Urinary bladder (tissue), 3 donors: ENCODE measurements at regions not wholly inside any gene's neighbourhood (a gene's known extent, or its start where the extent isn't known, plus 50 kb on each side); places are given as distances from the start of the nearest gene placed in this dataset.
"Not testable (repeated sequence)": the region's sequence is repeated elsewhere in the genome, so short reads cannot be mapped to it uniquely, and the experiment has no call there.

Experiments
- DNase-seq: peaks from one replicate; pipeline ENCODE4 v3.0.0-alpha.2; 2015; ENCODE audit errors: extremely low spot score
- H3K27ac ChIP-seq: one replicate; pipeline ENCODE4 v1.5.1; 2013; ENCODE audit warnings: low read depth, mild to moderate bottlenecking, moderate library complexity
- H3K36me3 ChIP-seq: one replicate; pipeline ENCODE4 v1.6.1; 2013; ENCODE audit warnings: mild to moderate bottlenecking, moderate library complexity; ENCODE audit not compliant: insufficient read depth
- H3K4me1 ChIP-seq: one replicate; pipeline ENCODE4 v1.6.1; 2013; ENCODE audit warnings: mild to moderate bottlenecking, moderate library complexity; ENCODE audit not compliant: insufficient read depth
- H3K4me3 ChIP-seq: one replicate; pipeline ENCODE4 v1.5.1; 2013; ENCODE audit warnings: low read depth, low read length
- WGBS: extraction: QIAGEN DNeasy Blood & Tissue Kit; methylation state at CpG from one replicate; pipeline ENCODE4 v1.1.7; 2013; 5-methylcytosine and 5-hydroxymethylcytosine counted together
- donor health status: healthy with polysubstance abuse.
- donor health status: healthy.

DNA sequence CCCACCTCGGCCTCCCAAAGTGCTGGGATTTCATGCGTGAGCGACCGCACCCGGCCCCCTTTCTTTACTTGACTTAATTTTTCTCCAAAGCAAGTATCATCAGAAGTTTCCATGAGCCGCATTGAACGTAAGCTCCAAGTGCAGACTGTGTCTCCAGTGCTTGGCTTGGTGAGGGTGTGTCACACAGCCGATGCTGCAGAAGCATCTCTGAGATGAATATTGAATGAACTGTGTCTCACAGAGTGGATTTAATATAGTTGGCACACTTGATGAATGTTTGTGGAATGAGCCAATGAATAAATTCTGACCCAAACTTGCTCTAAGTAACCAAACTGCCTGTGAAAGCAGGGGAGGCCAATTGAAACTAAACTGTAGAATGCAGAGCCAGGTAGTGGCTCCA lies 159.4 kb upstream of the KBTBD8 start:
- Histone ChIP-seq H3K36me3 (peaks cover 2% of the 10 kb centered on the region), H3K27ac (no peak overlapping the region), H3K4me1 (no peaks in the 10 kb centered on the region), H3K4me3 (no peak overlapping the region)
- 91% methylated on average over 8 of the region's 8 CpGs for WGBS
- DNase-seq: no peak

DNA sequence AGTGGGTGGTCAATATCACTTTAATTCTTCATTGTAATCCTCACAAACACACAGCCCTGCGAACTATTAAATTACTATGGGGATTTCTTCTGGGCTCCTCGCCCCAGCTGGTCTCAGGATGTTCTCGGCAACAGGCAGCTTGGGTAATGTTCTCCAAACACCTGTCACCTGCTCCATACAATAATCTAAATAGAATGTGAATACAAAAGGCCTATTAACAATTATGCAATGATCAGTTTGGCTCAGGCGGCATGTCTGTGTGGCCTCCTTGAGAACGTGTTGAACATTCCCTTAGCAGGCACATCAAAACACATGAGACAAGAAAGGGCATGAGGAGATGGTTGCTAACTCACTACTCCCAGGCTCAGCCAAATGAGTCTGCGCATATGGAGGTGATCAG lies 158.6 kb upstream of the KBTBD8 start:
- no peak for DNase-seq
- peaks cover 2% of the 10 kb centered on the region for H3K36me3 ChIP-seq
- no peaks in the 10 kb centered on the region for H3K4me1 ChIP-seq
- 86% methylated on average over 6 of the region's 6 CpGs for WGBS
- H3K4me3 ChIP-seq: no peak overlapping the region
- no peak overlapping the region for H3K27ac ChIP-seq

DNA sequence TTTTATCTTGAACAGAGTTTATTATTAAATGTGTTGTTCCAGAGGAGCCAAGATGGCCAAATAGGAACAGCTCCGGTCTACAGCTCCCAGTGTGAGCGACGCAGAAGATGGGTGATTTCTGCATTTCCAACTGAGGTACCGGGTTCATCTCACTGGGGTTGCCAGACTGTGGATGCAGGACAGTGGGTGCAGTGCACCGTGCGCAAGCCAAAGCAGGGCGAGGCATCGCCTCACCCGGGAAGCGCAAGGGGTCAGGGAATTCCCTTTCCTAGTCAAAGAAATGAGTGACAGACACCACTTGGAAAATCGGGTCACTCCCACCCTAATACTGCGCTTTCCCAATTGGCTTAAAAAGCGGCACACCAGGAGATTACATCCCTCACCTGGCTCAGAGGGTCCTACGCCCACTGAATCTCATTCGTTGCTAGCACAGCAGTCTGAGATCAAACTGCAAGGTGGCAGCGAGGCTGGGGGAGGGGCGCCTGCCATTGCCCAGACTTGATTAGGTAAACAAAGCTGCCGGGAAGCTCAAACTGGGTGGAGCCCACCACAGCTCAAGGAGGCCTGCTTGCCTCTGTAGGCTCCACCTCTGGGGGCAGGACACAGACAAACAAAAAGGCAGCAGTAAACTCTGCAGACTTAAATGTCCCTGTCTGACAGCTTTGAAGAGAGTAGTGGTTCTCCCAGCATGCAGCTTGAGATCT lies 155.2 kb upstream of the KBTBD8 start:
- not testable (repeated sequence) for H3K27ac ChIP-seq, DNase-seq, H3K36me3 ChIP-seq, H3K4me3 ChIP-seq, H3K4me1 ChIP-seq
- WGBS: 83% methylated on average over 18 of the region's 18 CpGs

DNA sequence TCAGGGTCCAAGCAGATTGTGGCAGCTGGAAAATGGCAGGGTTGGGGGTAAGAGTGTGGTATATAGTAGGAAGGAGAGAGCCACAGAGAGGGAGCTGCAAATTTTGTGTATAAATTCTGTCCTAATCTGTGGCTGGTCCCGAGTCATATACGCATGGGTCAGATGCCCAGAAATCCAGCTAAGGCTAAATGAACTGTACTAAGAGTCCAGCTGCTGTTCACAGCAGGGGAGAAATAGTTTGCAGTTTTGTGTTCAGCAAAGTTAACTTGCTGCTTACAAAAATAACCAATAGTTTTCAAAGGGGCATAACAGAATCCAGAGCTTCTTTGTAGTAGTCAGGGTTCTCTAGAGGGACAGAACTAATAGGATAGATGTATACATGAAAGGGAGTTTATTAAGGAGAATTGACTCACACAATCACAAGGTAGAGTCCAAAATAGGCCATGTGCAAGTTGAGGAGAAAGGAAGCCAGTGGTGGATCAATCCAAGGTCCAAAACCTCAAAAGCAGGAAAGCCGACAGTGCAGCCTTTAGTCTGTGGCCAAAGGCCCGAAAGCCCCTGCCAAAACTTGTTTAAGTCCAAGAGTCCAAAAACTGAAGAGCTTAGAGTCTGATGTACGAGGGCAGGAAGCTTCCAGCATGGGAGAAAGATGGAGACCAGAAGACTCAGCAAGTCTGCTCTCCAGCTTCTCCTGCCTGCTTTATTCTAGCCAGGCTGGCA lies 146.1 kb upstream of the KBTBD8 start:
- no peak for DNase-seq
- H3K4me1 ChIP-seq: no peaks in the 10 kb centered on the region
- 68% methylated on average over 5 of the region's 5 CpGs for WGBS
- no peak overlapping the region for H3K4me3 ChIP-seq
- H3K27ac ChIP-seq: no peak overlapping the region
- no peaks in the 10 kb centered on the region for H3K36me3 ChIP-seq

DNA sequence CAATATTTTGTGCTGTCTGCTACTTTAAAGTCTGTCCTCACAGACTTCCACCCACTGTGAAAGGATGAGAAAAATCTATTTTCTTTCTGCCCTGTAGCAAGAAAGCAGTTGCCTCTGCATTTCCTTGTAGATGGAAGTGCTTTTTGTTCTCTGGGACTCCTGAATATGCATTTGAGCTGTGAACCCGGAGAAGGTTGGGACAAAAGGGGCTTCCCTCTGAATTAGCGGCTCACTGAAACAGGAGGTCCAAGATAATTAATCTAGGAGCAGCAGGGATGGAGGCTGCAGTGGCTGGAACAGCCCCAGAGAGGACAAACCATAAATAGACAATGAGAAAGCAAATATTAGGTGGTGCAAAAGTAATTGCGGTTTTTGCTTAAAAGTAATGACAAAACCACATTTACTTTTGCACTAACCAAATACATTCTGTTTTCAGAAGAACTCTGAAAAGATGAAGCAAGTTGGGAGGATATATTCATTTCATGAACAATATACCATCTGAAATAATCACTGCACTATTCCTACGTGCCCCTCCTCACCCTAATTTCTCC lies 143.4 kb upstream of the KBTBD8 start:
- no peak overlapping the region for H3K27ac ChIP-seq
- H3K4me3 ChIP-seq: no peak overlapping the region
- DNase-seq: no peak
- no peaks in the 10 kb centered on the region for H3K36me3 ChIP-seq
- WGBS: 56% methylated on average over 4 of the region's 4 CpGs
- no peaks in the 10 kb centered on the region for H3K4me1 ChIP-seq

DNA sequence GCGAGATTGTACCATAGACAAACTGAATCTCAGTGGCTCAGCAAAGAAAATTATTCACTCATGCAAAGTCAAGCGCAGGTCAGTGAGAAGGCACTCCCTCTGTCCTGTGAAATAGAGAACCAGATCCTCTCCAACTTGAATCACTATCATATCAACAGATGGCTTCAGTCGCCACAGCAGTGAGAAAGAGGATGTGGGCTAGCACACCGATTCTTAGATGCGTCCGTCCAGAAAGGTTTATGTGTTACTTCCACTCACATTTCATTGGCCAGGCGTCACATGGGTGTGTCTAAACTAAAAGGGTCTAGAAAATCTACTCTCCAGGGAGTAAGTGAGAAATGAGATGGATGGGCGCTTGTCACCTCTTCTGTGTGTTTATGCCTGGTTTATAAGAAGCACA lies 141.6 kb upstream of the KBTBD8 start:
- H3K36me3 ChIP-seq: no peaks in the 10 kb centered on the region
- no peak for DNase-seq
- H3K4me3 ChIP-seq: no peak overlapping the region
- 66% methylated on average over 8 of the region's 8 CpGs for WGBS
- H3K27ac ChIP-seq: no peak overlapping the region
- H3K4me1 ChIP-seq: no peaks in the 10 kb centered on the region

DNA sequence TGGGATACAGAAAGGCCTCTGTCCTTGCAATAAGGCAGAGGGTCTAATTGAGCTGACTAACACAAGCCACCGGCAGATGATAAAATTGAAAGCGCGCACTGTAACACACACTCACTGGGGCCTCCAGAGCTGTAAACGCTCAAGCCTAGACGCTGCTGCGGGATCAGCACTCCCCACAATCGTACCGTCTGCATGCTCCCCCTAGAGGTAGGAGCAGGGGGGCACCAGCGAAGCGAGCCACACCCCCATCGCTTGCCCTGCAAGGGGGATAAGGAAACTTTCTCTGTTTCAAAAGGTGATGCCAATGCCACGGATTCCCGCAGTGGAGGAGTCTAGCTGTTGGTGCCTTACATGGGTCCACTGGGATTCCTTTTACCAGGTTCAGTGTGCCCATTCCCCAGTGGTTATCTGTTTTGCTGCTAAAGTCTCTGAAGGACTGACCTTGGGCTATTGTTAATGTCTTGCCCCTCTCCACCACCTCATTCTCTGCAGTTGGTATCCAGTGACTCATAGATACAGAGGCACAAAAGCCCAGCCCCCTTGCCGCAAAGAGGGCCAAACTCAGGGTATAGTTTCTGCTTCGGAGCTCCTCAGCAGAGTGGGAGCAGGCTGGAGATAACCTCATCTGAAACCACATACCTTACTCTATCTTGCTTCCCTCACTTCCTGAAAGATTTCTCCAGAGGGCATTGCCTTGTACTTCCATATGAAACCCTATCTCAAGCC lies 139.3 kb upstream of the KBTBD8 start:
- no peaks in the 10 kb centered on the region for H3K4me1 ChIP-seq
- WGBS: 61% methylated on average over 15 of the region's 15 CpGs
- no peak for DNase-seq
- H3K4me3 ChIP-seq: no peak overlapping the region
- H3K36me3 ChIP-seq: no peaks in the 10 kb centered on the region
- no peak overlapping the region for H3K27ac ChIP-seq

DNA sequence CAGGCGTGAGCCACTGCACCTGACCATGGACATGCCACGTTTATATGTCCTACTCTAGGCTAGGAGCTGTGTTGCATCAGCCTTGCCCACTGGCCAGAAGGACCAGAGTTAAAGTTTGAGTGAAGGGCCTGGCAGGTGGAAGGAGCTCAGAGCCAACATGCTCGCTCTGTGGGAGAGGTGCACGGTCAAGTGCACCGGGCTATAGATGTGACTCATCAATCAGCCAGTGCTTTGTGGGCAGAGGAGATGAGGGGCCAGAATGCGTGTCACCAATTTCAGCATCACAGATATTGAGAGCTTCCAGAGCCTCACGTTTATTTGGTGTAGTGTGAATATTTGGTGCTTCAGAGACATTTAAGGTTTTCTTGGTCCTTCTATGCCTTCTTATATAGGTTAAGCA lies 137.3 kb upstream of the KBTBD8 start:
- H3K4me3 ChIP-seq: no peak overlapping the region
- H3K27ac ChIP-seq: no peak overlapping the region
- 93% methylated on average over 7 of the region's 7 CpGs for WGBS
- no peaks in the 10 kb centered on the region for H3K36me3 ChIP-seq
- DNase-seq: no peak
- H3K4me1 ChIP-seq: no peaks in the 10 kb centered on the region

DNA sequence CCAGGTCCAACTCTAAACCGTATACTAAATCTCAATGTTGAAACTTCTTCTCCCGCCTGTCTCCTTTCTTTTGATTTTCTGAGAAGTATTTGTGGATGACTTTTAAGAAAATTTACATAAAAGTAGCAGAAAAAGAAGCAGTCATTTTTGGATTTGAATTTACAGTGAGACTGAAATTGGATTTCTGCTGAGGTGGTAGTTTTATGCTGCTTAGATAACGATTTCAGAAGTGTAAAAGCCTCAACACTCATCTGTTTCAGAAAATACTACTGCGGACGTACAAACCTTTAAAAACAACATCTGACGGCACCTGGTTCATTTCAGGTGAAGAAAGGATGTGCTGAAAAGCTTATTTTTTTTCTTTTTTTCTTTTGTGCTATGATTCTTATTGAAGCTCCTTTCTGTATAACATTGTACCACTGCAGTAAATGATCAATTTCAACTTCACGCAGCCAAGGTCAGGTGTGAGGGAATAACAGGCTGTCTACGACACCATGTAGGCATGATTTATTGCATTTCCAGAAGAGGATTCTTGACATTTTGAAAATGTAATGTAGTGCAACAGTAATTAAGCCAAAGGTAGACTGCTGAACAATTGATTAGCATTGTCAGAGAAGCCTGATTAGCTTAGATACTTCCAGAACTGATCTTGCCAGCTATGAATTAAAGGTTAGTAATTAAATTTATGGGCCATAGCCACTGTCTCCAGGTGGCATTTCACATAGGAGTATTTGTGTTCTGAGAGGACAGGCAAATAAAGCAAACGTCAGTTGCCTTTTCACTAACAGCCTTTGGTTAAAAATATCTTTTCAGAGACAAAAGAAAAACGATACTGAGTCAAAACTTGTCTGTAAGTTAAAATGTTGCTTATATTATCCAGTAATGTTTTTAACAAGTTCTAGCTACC lies 134.6 kb upstream of the KBTBD8 start:
- H3K4me1 ChIP-seq: no peaks in the 10 kb centered on the region
- no peak overlapping the region for H3K4me3 ChIP-seq
- 76% methylated on average over 10 of the region's 10 CpGs for WGBS
- DNase-seq: no peak
- H3K36me3 ChIP-seq: no peaks in the 10 kb centered on the region
- H3K27ac ChIP-seq: no peak overlapping the region

DNA sequence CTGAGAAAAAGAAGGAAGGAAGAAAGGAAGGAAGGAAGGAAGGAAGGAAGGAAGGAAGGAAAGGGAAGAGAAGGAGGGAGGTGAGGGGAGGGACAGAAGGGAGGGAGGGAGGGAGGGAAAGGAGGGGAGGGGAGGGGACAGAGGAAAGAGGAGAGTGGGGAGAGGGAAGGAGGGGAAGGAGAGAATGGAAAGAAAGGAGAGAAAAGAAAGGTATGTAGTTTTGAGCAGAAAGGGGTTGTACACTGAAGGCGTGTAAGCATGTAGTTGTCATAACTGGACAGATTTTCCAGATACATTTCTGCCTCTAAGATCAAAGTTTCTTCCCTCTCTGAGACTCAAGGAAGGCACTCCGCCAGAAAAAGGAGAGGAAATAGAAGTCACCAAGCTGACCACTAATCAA lies 113.4 kb upstream of the KBTBD8 start:
- Histone ChIP-seq H3K4me3 (no peak overlapping the region), H3K36me3 (no peaks in the 10 kb centered on the region), H3K27ac (no peak overlapping the region), H3K4me1 (no peaks in the 10 kb centered on the region)
- 73% methylated on average over 2 of the region's 2 CpGs for WGBS
- DNase-seq: no peak

DNA sequence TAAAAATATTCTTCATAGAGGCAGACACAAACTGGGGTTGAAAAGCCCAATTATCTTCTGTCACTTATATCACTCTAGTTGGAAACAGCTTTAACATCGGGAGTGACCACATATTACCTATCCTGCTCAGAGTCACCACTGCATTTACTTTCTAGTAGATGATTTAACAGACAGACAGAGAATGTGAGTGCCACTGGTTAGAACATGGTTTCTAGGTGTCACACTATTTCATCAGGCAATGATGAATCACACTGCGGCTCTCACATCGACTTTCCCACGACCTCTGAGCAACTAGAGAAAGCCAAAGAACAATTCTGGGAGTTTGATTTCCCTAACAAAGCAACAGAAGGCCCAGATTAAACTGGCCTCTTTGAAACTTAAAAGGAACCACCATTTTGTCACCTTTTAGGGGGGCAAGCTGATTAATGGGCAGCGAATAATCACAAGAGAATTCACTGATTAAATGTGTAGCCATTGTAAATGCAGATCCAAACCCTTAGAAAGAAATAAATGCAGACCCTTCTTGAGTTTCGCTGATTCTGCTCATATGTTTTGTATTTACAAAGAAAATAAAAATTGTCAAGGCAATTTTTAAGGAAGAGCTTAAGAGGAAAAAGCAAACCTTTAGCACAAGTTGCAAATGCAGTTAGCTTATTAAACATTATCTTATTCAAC lies 112.6 kb upstream of the KBTBD8 start:
- Histone ChIP-seq H3K4me3 (no peak overlapping the region), H3K36me3 (no peaks in the 10 kb centered on the region), H3K27ac (no peak overlapping the region), H3K4me1 (no peaks in the 10 kb centered on the region)
- DNase-seq: no peak
- 75% methylated on average over 6 of the region's 6 CpGs for WGBS

DNA sequence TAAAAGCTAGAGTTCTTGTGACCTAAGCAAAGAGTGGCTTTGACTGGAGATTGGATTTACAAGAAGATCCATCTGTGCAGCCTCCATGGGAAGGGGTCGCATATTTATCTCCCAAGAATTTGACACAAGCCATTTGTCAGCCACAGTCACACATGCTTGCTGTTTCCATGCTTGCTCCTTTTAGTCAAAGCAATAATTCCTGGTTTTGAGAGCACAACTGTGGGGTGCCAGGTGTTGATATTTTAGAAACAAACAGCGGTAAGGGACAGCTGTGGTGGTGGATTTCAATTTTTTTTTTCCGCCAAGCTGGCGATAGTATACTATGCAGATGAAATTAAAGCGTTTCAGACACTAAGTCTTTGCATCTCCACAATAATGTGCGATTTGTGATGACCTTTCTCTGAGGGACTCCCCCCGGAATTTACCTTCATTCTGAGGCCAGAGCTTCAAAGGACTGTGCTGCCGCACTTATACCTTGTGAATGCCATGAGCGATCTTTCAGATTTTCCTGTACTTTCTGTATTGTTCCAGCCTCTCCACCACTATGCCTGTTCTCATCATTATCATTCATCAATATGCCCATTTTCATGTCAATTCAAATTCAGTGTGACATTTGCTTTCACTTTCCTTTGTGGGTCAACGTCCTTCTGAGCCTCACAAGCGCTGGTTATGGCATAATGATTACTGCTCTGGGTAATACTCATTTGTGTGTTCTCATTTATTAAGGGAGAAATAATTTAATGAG lies 108.2 kb upstream of the KBTBD8 start:
- H3K4me3 ChIP-seq: no peak overlapping the region
- no peak overlapping the region for H3K27ac ChIP-seq
- no peaks in the 10 kb centered on the region for H3K36me3 ChIP-seq
- WGBS: 74% methylated on average over 11 of the region's 11 CpGs
- no peak for DNase-seq
- no peaks in the 10 kb centered on the region for H3K4me1 ChIP-seq
